Stimulated activated naive CD8-positive, alpha-beta T cell treated with anti-CD3 and anti-CD28 coated beads, Interleukin-15, amount 100 ng/mL, for 72 hours (primary cell): ENCODE measurements at regions not wholly inside any gene's neighbourhood (a gene's known extent, or its start where the extent isn't known, plus 50 kb on each side); places are given as distances from the start of the nearest gene placed in this dataset.
"Not testable (repeated sequence)": the region's sequence is repeated elsewhere in the genome, so short reads cannot be mapped to it uniquely, and the experiment has no call there.

Experiments
- ATAC-seq: fragments of 150-1000 bp; cut with Tn5 transposase; 2 replicates; pipeline ENCODE4 v1.10.0; 2021; ENCODE audit warnings: mild to moderate bottlenecking, moderate library complexity
- DNase-seq, 2 donors: peaks; one replicate each; pipeline ENCODE4 v3.0.0; 2021 to 2022
- H3K27ac Mint-ChIP-seq, 2 donors: one replicate each; pipeline ENCODE4 v1.8.0; 2022; ENCODE audit warnings: mild to moderate bottlenecking in 2 of 2, mixed read lengths in 2 of 2, moderate library complexity in 2 of 2
- H3K27me3 Mint-ChIP-seq: one replicate; pipeline ENCODE4 v1.8.0; 2022; ENCODE audit warnings: mixed read lengths
- H3K4me1 Mint-ChIP-seq: one replicate; pipeline ENCODE4 v1.8.0; 2022; ENCODE audit warnings: mild to moderate bottlenecking, mixed read lengths
- H3K4me3 Mint-ChIP-seq, 2 donors: one replicate each; pipeline ENCODE4 v1.8.0; 2022; ENCODE audit warnings: mild to moderate bottlenecking in 2 of 2, mixed read lengths in 2 of 2, moderate library complexity in 1 of 2
- H3K9me3 Mint-ChIP-seq, 2 donors: one replicate each; pipeline ENCODE4 v1.8.0; 2022; ENCODE audit warnings: mixed read lengths in 2 of 2

DNA sequence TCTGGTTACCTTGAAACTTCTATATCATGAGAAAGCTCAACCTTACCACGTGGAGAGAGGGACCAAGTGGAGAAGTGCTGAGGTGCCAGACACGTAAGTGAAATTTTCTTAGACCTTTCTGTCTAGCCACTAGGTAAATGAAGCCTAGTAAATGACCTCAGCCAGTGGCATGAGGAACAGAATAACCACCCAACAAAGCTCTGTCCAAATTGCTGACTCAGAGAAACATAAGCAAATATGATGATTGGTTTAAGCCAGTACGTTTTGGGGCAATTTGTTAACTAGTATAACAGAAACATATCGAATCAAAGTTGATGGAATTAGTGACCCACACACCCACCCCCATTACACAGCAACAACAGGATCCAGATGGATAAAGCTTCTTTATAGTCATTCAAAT is 75.2 kb upstream of the MAX start:
- H3K4me1 Mint-ChIP-seq, result peaks cover 28% of the 10 kb centered on the region
- no peak for ATAC-seq
- H3K9me3 Mint-ChIP-seq, result peaks cover 7 to 12% of the 10 kb centered on the region in 2 donors
- H3K4me3 Mint-ChIP-seq, result no peak overlapping the region
- H3K27me3 Mint-ChIP-seq, result peaks cover 10% of the 10 kb centered on the region
- no peak for DNase-seq
- H3K27ac Mint-ChIP-seq, result no peak overlapping the region

DNA sequence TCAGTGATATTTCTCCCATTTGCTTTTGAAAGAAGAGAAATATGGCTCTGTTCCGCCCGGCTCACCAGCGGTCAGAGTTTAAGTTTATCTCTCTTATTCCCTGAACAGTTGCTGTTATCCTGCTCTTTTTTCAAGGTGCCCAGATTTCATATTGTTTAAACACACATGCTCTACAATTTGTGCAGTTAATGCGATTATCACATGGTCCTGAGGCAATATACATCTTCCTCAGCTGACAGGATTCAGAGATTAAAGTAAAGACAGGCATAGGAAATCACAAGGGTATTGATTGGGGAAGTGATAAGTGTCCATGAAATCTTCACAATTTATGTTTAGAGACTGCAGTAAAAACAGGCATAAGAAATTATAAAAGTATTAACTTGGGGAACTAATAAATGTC is 76.9 kb upstream of the MAX start:
- Mint-ChIP-seq H3K27ac (peak overlapping the region in 1 of 2 donors; percentile 11), H3K9me3 (peaks cover 15 to 18% of the 10 kb centered on the region in 2 donors), H3K4me1 (peaks cover 28% of the 10 kb centered on the region)
- not testable (repeated sequence) for DNase-seq, H3K4me3 Mint-ChIP-seq, H3K27me3 Mint-ChIP-seq, ATAC-seq

DNA sequence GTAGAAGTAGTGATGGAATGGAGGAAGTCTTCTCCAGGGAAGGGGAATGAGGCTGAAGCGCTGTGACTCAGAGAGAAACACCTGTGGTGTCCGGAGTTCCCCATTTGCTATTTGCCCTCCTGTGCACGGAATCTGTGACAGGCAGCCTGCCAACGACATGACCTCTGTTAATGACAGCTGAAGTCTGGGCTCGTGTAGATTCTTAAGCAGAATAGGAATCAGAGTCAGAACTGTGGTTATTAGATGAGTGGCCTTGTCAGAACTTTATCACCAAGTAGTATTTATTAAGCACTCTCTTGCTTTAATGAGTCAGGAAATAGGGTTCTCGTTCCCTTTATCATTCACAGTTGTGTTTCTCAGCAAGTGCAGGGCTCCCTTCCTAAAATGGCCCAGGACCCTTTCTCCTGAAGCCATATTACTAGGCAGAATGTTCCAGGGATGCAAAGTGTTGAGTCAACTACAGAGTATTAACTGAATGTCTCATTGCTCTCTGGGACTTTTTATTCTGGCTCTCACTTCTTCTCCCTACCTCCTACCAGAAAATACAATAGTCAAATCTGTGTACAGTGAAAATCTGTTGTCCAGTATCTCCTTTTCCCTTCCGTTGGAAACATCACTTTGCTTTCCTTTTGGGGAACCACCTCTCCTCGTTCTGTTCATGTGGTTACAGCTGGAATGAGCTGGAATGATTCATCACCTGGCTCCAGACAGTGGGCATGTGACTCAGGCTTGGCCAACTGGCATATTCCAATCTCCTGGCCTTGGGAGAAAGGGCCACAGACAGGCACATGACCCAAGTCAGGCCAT is 77.8 kb upstream of the MAX start:
- peak overlapping the region; percentile 36 to 58 for H3K4me3 Mint-ChIP-seq
- H3K27ac Mint-ChIP-seq, result peak overlapping the region in 1 of 2 donors; percentile 60
- peaks cover 28% of the 10 kb centered on the region for H3K4me1 Mint-ChIP-seq
- H3K27me3 Mint-ChIP-seq, result peaks cover 9% of the 10 kb centered on the region
- peaks cover 15 to 18% of the 10 kb centered on the region in 2 donors for H3K9me3 Mint-ChIP-seq
- peak; percentile 34 to 75 for DNase-seq
- ATAC-seq, result peak; percentile 98

GRCh38 chr14:65180725-65181025 is 78.4 kb upstream of the MAX start:
- peak overlapping the region in 1 of 2 donors; percentile 34 for H3K27ac Mint-ChIP-seq
- ATAC-seq (no peak), DNase-seq (no peak)
- peaks cover 29% of the 10 kb centered on the region for H3K4me1 Mint-ChIP-seq
- H3K27me3 Mint-ChIP-seq, result peaks cover 13% of the 10 kb centered on the region
- peaks cover 15 to 18% of the 10 kb centered on the region in 2 donors for H3K9me3 Mint-ChIP-seq
- peak overlapping the region; percentile 36 to 58 for H3K4me3 Mint-ChIP-seq

DNA sequence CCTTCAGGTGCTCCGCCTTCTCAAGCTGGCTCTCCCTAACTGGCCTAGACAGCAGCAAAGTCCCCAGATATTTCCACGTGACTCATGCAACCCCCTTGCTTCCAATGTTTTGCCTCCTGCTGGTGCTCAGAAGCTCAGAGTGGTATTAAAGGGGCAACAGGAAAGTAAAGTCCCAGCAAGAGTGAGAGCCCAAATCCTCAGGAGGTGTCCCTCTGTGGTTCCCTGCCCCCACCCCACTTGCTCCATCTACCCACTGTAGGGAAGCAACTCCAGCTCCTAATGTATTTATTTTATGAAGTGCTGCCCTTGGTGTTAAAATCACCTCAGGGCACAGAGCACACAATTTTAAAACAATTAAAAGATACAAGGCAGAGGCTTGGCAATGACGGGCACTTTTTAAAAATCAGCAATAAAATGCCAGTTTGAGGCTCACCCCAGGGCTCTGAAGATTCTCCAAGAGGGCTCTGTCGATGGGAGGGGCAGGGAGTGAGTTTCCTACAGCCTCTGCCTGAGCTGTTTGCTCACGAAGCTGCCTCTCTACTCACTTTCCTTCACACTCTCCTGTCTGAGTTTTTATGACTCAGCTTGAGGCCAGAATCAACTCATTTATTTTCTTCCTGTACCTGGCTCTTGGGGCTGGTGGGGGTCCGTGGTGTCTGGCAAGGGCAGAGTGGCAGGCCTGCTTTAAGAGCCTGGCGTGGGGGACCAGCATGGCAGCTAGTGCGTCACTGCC is 81.9 kb upstream of the MAX start:
- no peak overlapping the region for H3K27ac Mint-ChIP-seq
- H3K9me3 Mint-ChIP-seq, result peaks cover 15 to 18% of the 10 kb centered on the region in 2 donors
- H3K4me1 Mint-ChIP-seq, result peaks cover 24% of the 10 kb centered on the region
- no peak for DNase-seq
- no peak overlapping the region for H3K4me3 Mint-ChIP-seq
- peaks cover 29% of the 10 kb centered on the region for H3K27me3 Mint-ChIP-seq
- peak; percentile 18 for ATAC-seq

DNA sequence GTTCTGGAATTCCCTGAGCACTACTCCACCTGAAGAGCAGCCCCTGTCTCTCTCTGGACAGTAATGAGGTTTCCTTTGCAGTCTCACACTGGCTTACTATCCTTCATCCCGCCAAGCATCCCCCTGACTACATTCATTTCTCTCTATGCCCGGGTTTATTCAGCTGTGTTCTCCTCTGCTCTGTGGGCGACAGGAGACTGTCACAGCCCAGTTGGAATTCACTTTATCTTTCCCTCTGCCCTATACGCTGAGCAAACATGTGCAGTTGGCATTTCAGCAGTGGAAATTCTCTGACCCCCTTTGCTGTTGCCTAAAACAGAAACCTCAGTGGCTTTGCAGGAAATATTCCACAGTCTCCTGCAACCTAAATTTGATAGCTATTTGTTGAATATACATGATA is 83.5 kb upstream of the MAX start:
- DNase-seq (no peak), ATAC-seq (no peak)
- peaks cover 8% of the 10 kb centered on the region for H3K4me1 Mint-ChIP-seq
- H3K27ac Mint-ChIP-seq, result no peak overlapping the region
- H3K9me3 Mint-ChIP-seq, result peaks cover 15 to 18% of the 10 kb centered on the region in 2 donors
- H3K4me3 Mint-ChIP-seq, result no peak overlapping the region
- H3K27me3 Mint-ChIP-seq, result peaks cover 33% of the 10 kb centered on the region

DNA sequence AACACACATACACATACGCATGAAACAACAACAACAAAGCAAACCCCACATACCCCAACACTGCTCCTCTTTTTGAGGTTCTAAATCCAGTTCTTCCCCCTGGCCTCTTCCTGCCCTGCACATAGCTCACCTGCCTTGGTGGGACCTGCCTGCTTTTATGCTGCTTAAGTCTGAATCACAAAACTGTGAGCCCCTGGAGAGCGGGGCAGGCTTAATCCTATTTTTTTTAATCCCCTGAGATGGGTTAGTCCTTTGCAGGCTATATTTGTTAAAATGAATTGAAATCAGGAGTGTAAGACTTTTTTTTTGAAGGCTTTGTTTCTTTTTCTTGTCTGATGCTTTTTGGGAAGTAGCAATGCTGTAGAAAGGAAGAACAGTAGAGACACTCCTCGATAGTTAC is 84.6 kb upstream of the MAX start:
- ATAC-seq, result no peak
- Mint-ChIP-seq H3K4me1 (peaks cover 6% of the 10 kb centered on the region), H3K4me3 (no peak overlapping the region), H3K27ac (no peak overlapping the region), H3K27me3 (peaks cover 33% of the 10 kb centered on the region), H3K9me3 (peaks cover 12 to 14% of the 10 kb centered on the region in 2 donors)
- DNase-seq, result no peak

- no peak overlapping the region for H3K4me3 Mint-ChIP-seq
- peaks cover 31% of the 10 kb centered on the region for H3K27me3 Mint-ChIP-seq
- peaks cover 6 to 8% of the 10 kb centered on the region in 2 donors for H3K9me3 Mint-ChIP-seq
- no peak for ATAC-seq
- H3K27ac Mint-ChIP-seq, result no peak overlapping the region
- no peak for DNase-seq
- peaks cover 6% of the 10 kb centered on the region for H3K4me1 Mint-ChIP-seq
These were observed 85.2 kb upstream of the MAX start for GRCh38 chr14:65187421-65188049.

DNA sequence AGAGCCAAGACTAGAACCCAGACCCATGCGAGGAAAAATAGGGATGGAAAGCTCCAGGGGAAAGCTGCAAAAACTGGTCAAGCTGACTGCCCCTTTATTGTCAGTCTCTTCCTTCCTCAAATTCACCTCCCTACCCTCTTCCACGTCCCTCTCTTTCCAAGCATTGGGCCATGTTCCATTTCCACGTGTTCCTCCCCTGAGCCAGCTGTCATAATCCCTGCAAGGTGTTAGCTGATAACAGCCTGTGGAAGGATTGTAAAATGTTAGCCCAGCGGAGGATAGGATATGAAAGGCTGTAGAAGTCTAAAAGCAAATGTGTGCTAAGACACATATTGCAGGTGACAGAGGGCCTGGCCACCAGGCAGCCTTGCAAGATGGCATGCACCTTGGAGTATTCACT is 88.0 kb upstream of the MAX start:
- no peak overlapping the region for H3K4me3 Mint-ChIP-seq
- DNase-seq (no peak), ATAC-seq (no peak)
- H3K4me1 Mint-ChIP-seq, result peaks cover 6% of the 10 kb centered on the region
- H3K27ac Mint-ChIP-seq, result no peak overlapping the region
- no peaks in the 10 kb centered on the region for H3K9me3 Mint-ChIP-seq
- H3K27me3 Mint-ChIP-seq, result peaks cover 24% of the 10 kb centered on the region

DNA sequence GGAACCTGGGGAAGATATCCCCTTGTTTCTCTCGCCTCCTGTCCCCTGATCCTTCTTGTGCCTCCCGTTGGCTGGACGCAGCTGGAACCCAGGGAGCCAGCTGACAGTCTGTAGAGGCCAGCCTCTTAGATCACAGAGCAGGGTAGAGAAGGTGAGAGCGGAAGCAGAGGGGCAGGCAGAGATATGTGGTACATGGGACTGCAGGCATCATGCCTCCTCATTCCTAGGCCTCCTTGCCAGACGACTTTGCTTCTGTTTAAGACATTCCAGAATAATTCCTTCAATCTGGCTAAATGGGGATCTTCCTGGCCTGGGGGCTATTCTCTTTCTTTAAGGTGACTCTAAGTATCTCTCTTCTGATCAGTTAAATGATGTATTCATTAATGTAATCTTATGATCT is 89.4 kb upstream of the MAX start:
- H3K27me3 Mint-ChIP-seq, result peaks cover 15% of the 10 kb centered on the region
- no peak for DNase-seq
- no peak overlapping the region for H3K4me3 Mint-ChIP-seq
- H3K9me3 Mint-ChIP-seq, result no peaks in the 10 kb centered on the region
- H3K4me1 Mint-ChIP-seq, result no peaks in the 10 kb centered on the region
- no peak for ATAC-seq
- no peak overlapping the region for H3K27ac Mint-ChIP-seq

DNA sequence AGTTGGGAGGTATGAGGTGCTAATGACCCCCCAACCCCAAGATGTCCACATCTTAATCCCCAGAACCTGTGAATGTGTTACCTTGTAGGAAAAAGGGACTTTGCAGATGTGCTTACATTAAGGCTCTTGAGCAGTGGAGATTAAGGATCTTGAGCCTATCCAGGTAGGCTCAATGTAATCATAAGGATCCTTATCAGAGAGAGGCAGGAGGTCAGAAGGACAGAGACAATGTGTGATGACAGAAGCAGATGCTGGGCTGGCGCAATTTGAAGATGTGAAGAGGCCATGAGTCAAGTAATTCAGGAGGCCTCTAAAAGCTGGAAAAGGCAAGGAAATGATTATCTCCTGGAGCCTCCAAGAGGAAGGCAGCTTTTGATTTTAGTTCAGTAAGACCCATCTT is 90.4 kb upstream of the MAX start:
- Mint-ChIP-seq H3K4me3 (no peak overlapping the region), H3K4me1 (no peaks in the 10 kb centered on the region), H3K9me3 (no peaks in the 10 kb centered on the region), H3K27ac (no peak overlapping the region), H3K27me3 (peaks cover 15% of the 10 kb centered on the region)
- no peak for ATAC-seq
- DNase-seq, result no peak

GRCh38 chr14:65193916-65194590 is 91.7 kb upstream of the MAX start:
- H3K4me1 Mint-ChIP-seq, result no peaks in the 10 kb centered on the region
- ATAC-seq (no peak), DNase-seq (no peak)
- H3K27ac Mint-ChIP-seq, result no peak overlapping the region
- H3K4me3 Mint-ChIP-seq, result no peak overlapping the region
- H3K9me3 Mint-ChIP-seq, result no peaks in the 10 kb centered on the region
- peaks cover 12% of the 10 kb centered on the region for H3K27me3 Mint-ChIP-seq

- Mint-ChIP-seq H3K27ac (peak overlapping the region in 1 of 2 donors; percentile 57), H3K4me1 (no peaks in the 10 kb centered on the region), H3K27me3 (peaks cover 6% of the 10 kb centered on the region), H3K9me3 (no peaks in the 10 kb centered on the region), H3K4me3 (no peak overlapping the region)
- no peak for ATAC-seq
- DNase-seq, result no peak
These were observed 92.9 kb upstream of the MAX start for GRCh38 chr14:65195042-65195719.

GRCh38 chr14:65198346-65198745 is 96.0 kb upstream of the MAX start:
- no peak for ATAC-seq
- no peak for DNase-seq
- H3K4me1 Mint-ChIP-seq, result no peaks in the 10 kb centered on the region
- H3K27me3 Mint-ChIP-seq, result peaks cover 6% of the 10 kb centered on the region
- H3K9me3 Mint-ChIP-seq, result peaks cover 0 to 7% of the 10 kb centered on the region in 2 donors
- no peak overlapping the region for H3K4me3 Mint-ChIP-seq
- H3K27ac Mint-ChIP-seq, result no peak overlapping the region

- Mint-ChIP-seq H3K27me3 (peaks cover 6% of the 10 kb centered on the region), H3K4me1 (peaks cover 12% of the 10 kb centered on the region), H3K9me3 (peaks cover 0 to 15% of the 10 kb centered on the region in 2 donors), H3K27ac (no peak overlapping the region), H3K4me3 (no peak overlapping the region)
- ATAC-seq (no peak), DNase-seq (no peak)
These were observed 98.1 kb upstream of the MAX start for GRCh38 chr14:65200454-65200853.
